ENCODE measurements at regions not wholly inside any gene's neighbourhood (a gene's known extent, or its start where the extent isn't known, plus 50 kb on each side); places are given as distances from the start of the nearest gene placed in this dataset.

- no peak for TF ChIP-seq ZFX (IDR thresholded peaks at IDR 0.05; ENCODE audit: borderline replicate concordance)
- TF ChIP-seq CTCF (IDR thresholded peaks at IDR 0.05): no peak
Observed at GRCh38 chr5:73346878-73347408, 101.6 kb downstream of the FOXD1 start.

Data from 22Rv1 (cell line).